Spleen (tissue), 7 donors: ENCODE measurements at regions not wholly inside any gene's neighbourhood (a gene's known extent, or its start where the extent isn't known, plus 50 kb on each side); places are given as distances from the start of the nearest gene placed in this dataset.

Source experiments
- POLR2A ChIP-seq, 3 donors: fragments of 450-650 bp; IDR thresholded peaks; one replicate each; pipeline ENCODE4 v1.5.1; 2017; ENCODE audit warnings: antibody characterized with exemption in 3 of 3, mild to moderate bottlenecking in 1 of 3
- POLR2AphosphoS5 ChIP-seq, 3 donors: sonication (generic); formaldehyde crosslinking; IDR thresholded peaks; one replicate each; pipeline ENCODE4 v1.5.1; 2017; ENCODE audit warnings: antibody characterized with exemption in 3 of 3
- TF ChIP-seq, protein P1 (sequence below), 11 experiments: fragments of 200-600 bp in 7 of 11; fragments of 450-650 bp in 4 of 11; sonication (generic) in 4 of 11; IDR thresholded peaks in 8 of 11; conservative IDR thresholded peaks in 3 of 11; 1 replicate in 7 of 11; 2 replicates in 4 of 11; pipeline versions ENCODE4 v1.4.0 to v1.8.0; 2016 to 2021; ENCODE audit warnings: antibody characterized with exemption in 11 of 11, inconsistent platforms in 4 of 11, mild to moderate bottlenecking in 1 of 11
- donor health status: DM: no; HTN: no; CAD: no; lungs with moderate emphysema.
- donor health status: DM: no; HTN: no; CAD: no.
- donor health status: DM: no; HTN: no; CAD: no.

DNA sequence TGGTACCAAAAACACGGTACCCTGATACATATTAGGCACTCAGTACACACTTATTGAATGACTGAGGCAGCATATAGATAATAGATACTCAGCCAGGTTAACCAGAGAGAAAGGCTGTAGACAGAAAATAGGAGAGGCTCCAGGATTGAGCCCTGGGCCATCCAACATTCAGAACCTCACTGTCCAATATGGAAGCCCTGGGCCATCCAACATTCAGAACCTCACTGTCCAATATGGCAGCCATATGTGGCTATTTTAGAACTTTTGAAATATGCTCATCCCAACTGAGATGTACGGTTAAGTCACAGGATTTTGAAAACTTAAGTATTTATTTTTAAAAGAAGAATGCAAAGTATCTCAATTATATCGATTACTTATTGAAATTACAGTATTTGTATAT is 142.5 kb upstream of the ID4 start:
- TF ChIP-seq, protein P1, sequence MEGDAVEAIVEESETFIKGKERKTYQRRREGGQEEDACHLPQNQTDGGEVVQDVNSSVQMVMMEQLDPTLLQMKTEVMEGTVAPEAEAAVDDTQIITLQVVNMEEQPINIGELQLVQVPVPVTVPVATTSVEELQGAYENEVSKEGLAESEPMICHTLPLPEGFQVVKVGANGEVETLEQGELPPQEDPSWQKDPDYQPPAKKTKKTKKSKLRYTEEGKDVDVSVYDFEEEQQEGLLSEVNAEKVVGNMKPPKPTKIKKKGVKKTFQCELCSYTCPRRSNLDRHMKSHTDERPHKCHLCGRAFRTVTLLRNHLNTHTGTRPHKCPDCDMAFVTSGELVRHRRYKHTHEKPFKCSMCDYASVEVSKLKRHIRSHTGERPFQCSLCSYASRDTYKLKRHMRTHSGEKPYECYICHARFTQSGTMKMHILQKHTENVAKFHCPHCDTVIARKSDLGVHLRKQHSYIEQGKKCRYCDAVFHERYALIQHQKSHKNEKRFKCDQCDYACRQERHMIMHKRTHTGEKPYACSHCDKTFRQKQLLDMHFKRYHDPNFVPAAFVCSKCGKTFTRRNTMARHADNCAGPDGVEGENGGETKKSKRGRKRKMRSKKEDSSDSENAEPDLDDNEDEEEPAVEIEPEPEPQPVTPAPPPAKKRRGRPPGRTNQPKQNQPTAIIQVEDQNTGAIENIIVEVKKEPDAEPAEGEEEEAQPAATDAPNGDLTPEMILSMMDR (IDR thresholded peaks at IDR 0.05 in 8 of 11, conservative IDR thresholded peaks at IDR 0.05 in 3 of 11), result no peak
- TF ChIP-seq POLR2AphosphoS5 (IDR thresholded peaks at IDR 0.05) (no peak), POLR2A (IDR thresholded peaks at IDR 0.05) (no peak)
